PC-9 (cell line): ENCODE measurements at regions not wholly inside any gene's neighbourhood (a gene's known extent, or its start where the extent isn't known, plus 50 kb on each side); places are given as distances from the start of the nearest gene placed in this dataset.

Experiments
- BruUV-seq: library from RNA; stranded (reverse); fragments of 400-500 nt; replicated peaks from 2 replicates; lab custom pipeline; 2021; lab: Mats Ljungman, UMichigan
- CTCF ChIA-PET: fragments of 300-600 bp; sonication (Branson Sonifier 250); formaldehyde crosslinking; loops from one replicate; lab custom pipeline; 2022; ENCODE audit warnings: antibody characterized with exemption; lab: Charles Lee
- POLR2A ChIA-PET: fragments of 300-600 bp; sonication (Branson Sonifier 250); formaldehyde crosslinking; loops from one replicate; lab custom pipeline; 2022; ENCODE audit warnings: antibody characterized with exemption; ENCODE audit not compliant: unreplicated experiment; lab: Charles Lee
- DNase-seq, 2 experiments: peaks; one replicate each; pipeline versions ENCODE4 v3.0.0 to v3.0.0-alpha.2; 2015 to 2022; ENCODE audit warnings: mixed read lengths in 1 of 2
- H2AFZ ChIP-seq: fragments of 200-600 bp; sonication (generic); 2 replicates; pipeline ENCODE4 v1.8.1; 2017; ENCODE audit warnings: antibody characterized with exemption
- H3F3A ChIP-seq: fragments of 200-600 bp; sonication (generic); 2 replicates; pipeline ENCODE4 v1.8.1; 2017; ENCODE audit warnings: antibody characterized with exemption, mild to moderate bottlenecking, low read depth; ENCODE audit not compliant: insufficient read depth
- H3K27ac ChIP-seq: fragments of 200-600 bp; sonication (generic); 2 replicates; pipeline ENCODE4 v1.6.1; 2016; ENCODE audit warnings: mixed run types
- H3K27me3 ChIP-seq: fragments of 200-600 bp; sonication (generic); 2 replicates; pipeline ENCODE4 v1.6.1; 2016; ENCODE audit warnings: low read depth, mixed run types; ENCODE audit not compliant: insufficient read depth
- H3K36me3 ChIP-seq: fragments of 200-600 bp; sonication (generic); 2 replicates; pipeline ENCODE4 v1.6.1; 2016; ENCODE audit warnings: low read depth, mixed run types
- H3K4me1 ChIP-seq: fragments of 200-600 bp; sonication (generic); replicated peaks from 2 replicates; pipeline ENCODE4 v1.6.1; 2016; ENCODE audit warnings: mixed run types; ENCODE audit not compliant: insufficient read depth
- H3K4me2 ChIP-seq: fragments of 200-600 bp; sonication (generic); 2 replicates; pipeline ENCODE4 v1.6.1; 2017; ENCODE audit warnings: mixed run types
- H3K4me3 ChIP-seq: fragments of 200-600 bp; sonication (generic); 2 replicates; pipeline ENCODE4 v1.6.1; 2016; ENCODE audit warnings: mixed run types
- H3K79me2 ChIP-seq: fragments of 200-600 bp; sonication (generic); 2 replicates; pipeline ENCODE4 v1.6.1; 2017; ENCODE audit warnings: low read depth, mixed run types
- H3K9me2 ChIP-seq: fragments of 200-600 bp; sonication (generic); 2 replicates; pipeline ENCODE4 v1.8.1; 2017; ENCODE audit warnings: mild to moderate bottlenecking; ENCODE audit not compliant: insufficient read depth
- H3K9me3 ChIP-seq: fragments of 200-600 bp; sonication (generic); 2 replicates; pipeline ENCODE4 v1.8.1; 2016; ENCODE audit warnings: low read depth; ENCODE audit not compliant: insufficient read depth
- H4K20me1 ChIP-seq: fragments of 200-600 bp; sonication (generic); 2 replicates; pipeline ENCODE4 v1.8.1; 2017; ENCODE audit not compliant: insufficient read depth
- EZH2 ChIP-seq: fragments of 200-600 bp; sonication (generic); IDR thresholded peaks from 2 replicates; pipeline ENCODE4 v1.8.0; 2017; ENCODE audit warnings: antibody characterized with exemption, low read depth
- intact Hi-C: fragments of 100-400 bp; cut with micrococcal nuclease; formaldehyde crosslinking; loops from one replicate; pipeline ENCODE4 v1.10.0; 2022; ENCODE audit not compliant: unreplicated experiment
- TF ChIP-seq, protein P1 (sequence below): fragments of 200-600 bp; sonication (generic); conservative IDR thresholded peaks from 2 replicates; pipeline ENCODE4 v1.6.1; 2017; ENCODE audit warnings: mixed run types, antibody characterized with exemption, mild to moderate bottlenecking, moderate library complexity

GRCh38 chr21:27371115-27371974 is 404.5 kb upstream of the ADAMTS5 start:
- intact Hi-C loops, result no loop called here
- Histone ChIP-seq H3K4me1 (no peaks in the 10 kb centered on the region), H3K27me3 (no peaks in the 10 kb centered on the region), H3K9me3 (no peaks in the 10 kb centered on the region), H3K9me2 (no peaks in the 10 kb centered on the region), H3K4me3 (no peak overlapping the region), H3K27ac (no peak overlapping the region), H3K36me3 (no peaks in the 10 kb centered on the region), H3K4me2 (no peak overlapping the region), H4K20me1 (no peaks in the 10 kb centered on the region), H3K79me2 (no peaks in the 10 kb centered on the region), H2AFZ (no peak overlapping the region), H3F3A (no peaks in the 10 kb centered on the region)
- ChIA-PET POLR2A (no interaction called here), CTCF (no interaction called here)
- no peak for TF ChIP-seq EZH2
- TF ChIP-seq, protein P1, sequence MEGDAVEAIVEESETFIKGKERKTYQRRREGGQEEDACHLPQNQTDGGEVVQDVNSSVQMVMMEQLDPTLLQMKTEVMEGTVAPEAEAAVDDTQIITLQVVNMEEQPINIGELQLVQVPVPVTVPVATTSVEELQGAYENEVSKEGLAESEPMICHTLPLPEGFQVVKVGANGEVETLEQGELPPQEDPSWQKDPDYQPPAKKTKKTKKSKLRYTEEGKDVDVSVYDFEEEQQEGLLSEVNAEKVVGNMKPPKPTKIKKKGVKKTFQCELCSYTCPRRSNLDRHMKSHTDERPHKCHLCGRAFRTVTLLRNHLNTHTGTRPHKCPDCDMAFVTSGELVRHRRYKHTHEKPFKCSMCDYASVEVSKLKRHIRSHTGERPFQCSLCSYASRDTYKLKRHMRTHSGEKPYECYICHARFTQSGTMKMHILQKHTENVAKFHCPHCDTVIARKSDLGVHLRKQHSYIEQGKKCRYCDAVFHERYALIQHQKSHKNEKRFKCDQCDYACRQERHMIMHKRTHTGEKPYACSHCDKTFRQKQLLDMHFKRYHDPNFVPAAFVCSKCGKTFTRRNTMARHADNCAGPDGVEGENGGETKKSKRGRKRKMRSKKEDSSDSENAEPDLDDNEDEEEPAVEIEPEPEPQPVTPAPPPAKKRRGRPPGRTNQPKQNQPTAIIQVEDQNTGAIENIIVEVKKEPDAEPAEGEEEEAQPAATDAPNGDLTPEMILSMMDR, result no peak
- no TSS peak for BruUV-seq
- no peak for DNase-seq

GRCh38 chr21:27369978-27370571 is 403.2 kb upstream of the ADAMTS5 start:
- TF ChIP-seq, protein P1, result no peak
- TF ChIP-seq EZH2, result no peak
- H3K27ac ChIP-seq, result no peak overlapping the region
- H3K36me3 ChIP-seq, result no peaks in the 10 kb centered on the region
- no peaks in the 10 kb centered on the region for H3K4me1 ChIP-seq
- no peaks in the 10 kb centered on the region for H4K20me1 ChIP-seq
- no peaks in the 10 kb centered on the region for H3K79me2 ChIP-seq
- intact Hi-C loops, result no loop called here
- DNase-seq, result no peak
- H3K9me3 ChIP-seq, result no peaks in the 10 kb centered on the region
- ChIA-PET POLR2A (no interaction called here), CTCF (no interaction called here)
- no peak overlapping the region for H3K4me3 ChIP-seq
- no peak overlapping the region for H3K4me2 ChIP-seq
- H3K27me3 ChIP-seq, result no peaks in the 10 kb centered on the region
- no TSS peak for BruUV-seq
- no peaks in the 10 kb centered on the region for H3K9me2 ChIP-seq
- no peaks in the 10 kb centered on the region for H3F3A ChIP-seq
- H2AFZ ChIP-seq, result no peak overlapping the region

- Histone ChIP-seq H3K27ac (no peak overlapping the region), H3K9me2 (no peaks in the 10 kb centered on the region), H2AFZ (no peak overlapping the region), H3K9me3 (no peaks in the 10 kb centered on the region), H3K4me2 (no peak overlapping the region), H3F3A (no peaks in the 10 kb centered on the region), H3K79me2 (no peaks in the 10 kb centered on the region), H4K20me1 (no peaks in the 10 kb centered on the region), H3K27me3 (no peaks in the 10 kb centered on the region), H3K36me3 (no peaks in the 10 kb centered on the region), H3K4me3 (no peak overlapping the region), H3K4me1 (no peaks in the 10 kb centered on the region)
- intact Hi-C loops, result no loop called here
- BruUV-seq, result no TSS peak
- no peak for DNase-seq
- TF ChIP-seq EZH2, result no peak
- TF ChIP-seq, protein P1, result no peak
- POLR2A ChIA-PET, result no interaction called here
- CTCF ChIA-PET, result no interaction called here
These were observed 402.3 kb upstream of the ADAMTS5 start for GRCh38 chr21:27369234-27369633.
